Activated CD4-positive, CD25-positive, alpha-beta regulatory T cell (primary cell): ENCODE measurements at regions not wholly inside any gene's neighbourhood (a gene's known extent, or its start where the extent isn't known, plus 50 kb on each side); places are given as distances from the start of the nearest gene placed in this dataset.
"Not testable (repeated sequence)": the region's sequence is repeated elsewhere in the genome, so short reads cannot be mapped to it uniquely, and the experiment has no call there.

ENCODE experiments used
- DNase-seq, 4 experiments: peaks; one replicate each; lab custom pipeline; 2025; lab: John Stamatoyannopoulos, UW

- DNase-seq: not testable (repeated sequence)
Measured at GRCh38 chr7:97928844-97929243, 56.6 kb upstream of the ASNS start.

GRCh38 chr7:97927790-97928748 is 55.9 kb upstream of the ASNS start:
- DNase-seq: peak; percentile 46 to 59 (median 49)
